Activated naive CD4-positive, alpha-beta T cell treated with anti-CD3 and anti-CD28 coated beads, Interleukin-2, amount 10 ng/mL, durations not matched to agents 7 days and 5 days (primary cell): ENCODE measurements at regions not wholly inside any gene's neighbourhood (a gene's known extent, or its start where the extent isn't known, plus 50 kb on each side); places are given as distances from the start of the nearest gene placed in this dataset.
"Not testable (repeated sequence)": the region's sequence is repeated elsewhere in the genome, so short reads cannot be mapped to it uniquely, and the experiment has no call there.

Experiments
- CTCF ChIA-PET: fragments of 350-600 bp; sonication (Branson Sonifier 250); formaldehyde crosslinking; loops from one replicate; lab custom pipeline; 2021; ENCODE audit warnings: antibody characterized with exemption; lab: Charles Lee
- DNase-seq: peaks from one replicate; pipeline ENCODE4 v3.0.0-alpha.2; 2020
- H3K27ac Mint-ChIP-seq: one replicate; pipeline ENCODE4 v1.8.0; 2021; ENCODE audit warnings: mild to moderate bottlenecking, moderate library complexity, mixed read lengths
- H3K27me3 Mint-ChIP-seq: one replicate; pipeline ENCODE4 v1.8.0; 2021; ENCODE audit warnings: mild to moderate bottlenecking, mixed read lengths
- H3K36me3 Mint-ChIP-seq: one replicate; pipeline ENCODE4 v1.8.0; 2021; ENCODE audit warnings: mixed read lengths
- H3K4me1 Mint-ChIP-seq: one replicate; pipeline ENCODE4 v1.8.0; 2021; ENCODE audit warnings: mixed read lengths
- H3K4me3 Mint-ChIP-seq: one replicate; pipeline ENCODE4 v1.8.0; 2021; ENCODE audit warnings: mild to moderate bottlenecking, moderate library complexity, mixed read lengths
- H3K9me3 Mint-ChIP-seq: one replicate; pipeline ENCODE4 v1.8.0; 2021; ENCODE audit warnings: mixed read lengths

GRCh38 chr2:87496036-87497006 lies 251.6 kb upstream of the PLGLB2 start:
- peak; percentile 36 for DNase-seq
- H3K4me3 Mint-ChIP-seq, H3K27me3 Mint-ChIP-seq, CTCF ChIA-PET, H3K9me3 Mint-ChIP-seq, H3K27ac Mint-ChIP-seq: not testable (repeated sequence)
- H3K4me1 Mint-ChIP-seq, result peaks cover 44% of the 10 kb centered on the region
- H3K36me3 Mint-ChIP-seq, result peaks cover 12% of the 10 kb centered on the region

DNA sequence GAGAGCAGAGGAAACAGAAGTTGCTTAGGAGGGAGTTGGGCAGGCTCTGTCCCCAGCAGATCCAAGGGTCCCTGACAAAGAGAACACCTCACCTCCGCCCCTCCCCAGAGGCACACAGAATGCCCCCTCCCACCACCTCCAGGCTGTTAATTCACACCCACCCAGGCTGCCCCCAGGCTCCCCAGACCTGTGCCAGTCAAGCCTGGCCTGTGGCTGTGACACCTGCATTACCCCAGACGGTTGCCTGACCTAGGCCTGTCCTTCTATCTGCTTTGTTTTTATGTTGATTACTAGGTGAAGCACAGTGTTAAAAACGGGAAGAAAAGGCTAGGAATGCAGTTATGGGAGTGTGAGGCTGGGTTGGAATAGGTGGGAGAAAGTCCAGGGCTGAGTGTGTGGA lies 250.8 kb upstream of the PLGLB2 start:
- H3K4me1 Mint-ChIP-seq, result peaks cover 40% of the 10 kb centered on the region
- H3K9me3 Mint-ChIP-seq, CTCF ChIA-PET, H3K27me3 Mint-ChIP-seq, H3K27ac Mint-ChIP-seq, H3K36me3 Mint-ChIP-seq, H3K4me3 Mint-ChIP-seq, DNase-seq: not testable (repeated sequence)

- H3K9me3 Mint-ChIP-seq, DNase-seq, H3K36me3 Mint-ChIP-seq, CTCF ChIA-PET, H3K4me3 Mint-ChIP-seq, H3K27me3 Mint-ChIP-seq: not testable (repeated sequence)
- H3K4me1 Mint-ChIP-seq, result peaks cover 37% of the 10 kb centered on the region
- peak overlapping the region; percentile 67 for H3K27ac Mint-ChIP-seq
Measured at GRCh38 chr2:87497700-87498099, 250.2 kb upstream of the PLGLB2 start.

GRCh38 chr2:87498169-87498853 lies 249.6 kb upstream of the PLGLB2 start:
- H3K4me3 Mint-ChIP-seq, CTCF ChIA-PET, H3K27me3 Mint-ChIP-seq, DNase-seq, H3K9me3 Mint-ChIP-seq, H3K36me3 Mint-ChIP-seq: not testable (repeated sequence)
- H3K4me1 Mint-ChIP-seq, result peaks cover 35% of the 10 kb centered on the region
- H3K27ac Mint-ChIP-seq, result peak overlapping the region; percentile 64

- Mint-ChIP-seq H3K27ac (peak overlapping the region; percentile 81), H3K4me1 (peaks cover 32% of the 10 kb centered on the region)
- H3K4me3 Mint-ChIP-seq, H3K27me3 Mint-ChIP-seq, H3K9me3 Mint-ChIP-seq, DNase-seq, CTCF ChIA-PET, H3K36me3 Mint-ChIP-seq: not testable (repeated sequence)
Measured at GRCh38 chr2:87498854-87499238, 249.0 kb upstream of the PLGLB2 start.

- not testable (repeated sequence) for H3K9me3 Mint-ChIP-seq, DNase-seq
Measured at GRCh38 chr2:87499860-87500259, 248.0 kb upstream of the PLGLB2 start.

DNA sequence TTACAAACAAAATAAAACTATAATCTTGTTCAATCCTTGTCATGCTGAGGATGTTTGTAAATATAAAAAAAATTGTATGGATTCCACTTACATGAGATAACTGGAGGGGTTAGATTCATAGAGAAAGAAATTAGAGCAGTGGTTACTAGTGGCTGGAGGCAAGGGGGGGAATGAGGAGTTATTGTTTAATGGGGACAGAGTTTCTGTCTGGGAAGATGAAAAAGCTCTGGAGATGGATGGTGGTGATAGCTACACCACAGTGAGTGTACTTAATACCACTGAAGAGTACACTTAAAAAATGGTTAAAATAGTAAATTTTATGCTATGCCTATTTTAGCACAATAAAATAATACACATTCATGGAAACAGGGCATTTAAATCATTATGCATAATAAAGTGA lies 247.5 kb upstream of the PLGLB2 start:
- H3K36me3 Mint-ChIP-seq, DNase-seq, H3K9me3 Mint-ChIP-seq, H3K27me3 Mint-ChIP-seq, CTCF ChIA-PET: not testable (repeated sequence)
- Mint-ChIP-seq H3K4me3 (peak overlapping the region; percentile 60), H3K4me1 (peaks cover 20% of the 10 kb centered on the region), H3K27ac (peak overlapping the region; percentile 94)

More at GRCh38 chr2:87499860-87500259, 248.0 kb upstream of the PLGLB2 start:
- Mint-ChIP-seq H3K4me1 (peaks cover 26% of the 10 kb centered on the region), H3K4me3 (peak overlapping the region; percentile 72), H3K27ac (peak overlapping the region; percentile 94)
- H3K27me3 Mint-ChIP-seq, H3K36me3 Mint-ChIP-seq, CTCF ChIA-PET: not testable (repeated sequence)

DNA sequence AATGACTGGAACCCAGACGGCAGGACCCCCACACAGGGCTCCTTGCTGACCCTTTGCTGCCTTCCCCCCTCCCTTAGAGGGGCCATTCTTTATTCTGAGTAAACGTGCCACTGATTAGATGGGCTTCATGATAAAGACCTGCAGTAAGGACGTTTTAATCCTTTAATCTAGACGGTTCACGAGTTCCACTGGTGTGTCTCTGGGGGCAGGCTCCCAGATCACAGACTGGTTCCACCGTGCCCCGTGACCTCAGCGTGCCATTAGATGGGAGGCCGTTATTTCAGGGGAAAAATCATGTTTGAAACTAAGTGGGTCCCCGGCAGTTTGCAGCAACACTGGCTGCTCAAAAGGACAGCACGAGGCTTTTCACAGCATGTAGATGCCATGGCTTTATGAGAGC lies 246.9 kb upstream of the PLGLB2 start:
- H3K4me1 Mint-ChIP-seq, result peaks cover 17% of the 10 kb centered on the region
- H3K36me3 Mint-ChIP-seq, DNase-seq, H3K27ac Mint-ChIP-seq, H3K27me3 Mint-ChIP-seq, CTCF ChIA-PET, H3K4me3 Mint-ChIP-seq, H3K9me3 Mint-ChIP-seq: not testable (repeated sequence)

GRCh38 chr2:87502948-87503347 lies 244.9 kb upstream of the PLGLB2 start:
- H3K9me3 Mint-ChIP-seq, CTCF ChIA-PET, DNase-seq, H3K36me3 Mint-ChIP-seq, H3K4me3 Mint-ChIP-seq, H3K27me3 Mint-ChIP-seq, H3K27ac Mint-ChIP-seq: not testable (repeated sequence)
- peaks cover 21% of the 10 kb centered on the region for H3K4me1 Mint-ChIP-seq

DNA sequence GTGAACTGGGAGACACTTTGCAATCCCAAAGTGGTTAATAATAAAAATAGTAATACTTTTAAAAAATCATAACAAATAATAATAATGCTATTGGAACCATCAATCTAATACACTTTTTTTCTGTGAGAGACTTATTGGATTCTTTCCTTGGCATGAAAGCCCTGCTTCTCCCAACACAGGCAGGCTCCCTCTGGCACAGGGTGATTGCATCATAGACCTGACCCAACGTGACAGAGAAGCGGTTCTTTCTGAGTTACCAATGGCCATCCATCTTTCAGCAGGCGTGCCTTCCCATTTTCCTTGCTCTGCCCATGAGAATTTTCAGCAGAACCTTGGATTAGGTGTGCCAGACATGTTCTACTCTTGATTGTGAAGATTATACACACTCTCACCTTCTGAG lies 242.6 kb upstream of the PLGLB2 start:
- H3K27ac Mint-ChIP-seq, H3K4me3 Mint-ChIP-seq, DNase-seq, H3K36me3 Mint-ChIP-seq, H3K9me3 Mint-ChIP-seq, H3K27me3 Mint-ChIP-seq, CTCF ChIA-PET: not testable (repeated sequence)
- H3K4me1 Mint-ChIP-seq, result peaks cover 25% of the 10 kb centered on the region

- H3K27ac Mint-ChIP-seq, H3K36me3 Mint-ChIP-seq, CTCF ChIA-PET, DNase-seq, H3K4me3 Mint-ChIP-seq, H3K9me3 Mint-ChIP-seq, H3K27me3 Mint-ChIP-seq: not testable (repeated sequence)
- H3K4me1 Mint-ChIP-seq, result peaks cover 23% of the 10 kb centered on the region
Measured at GRCh38 chr2:87505909-87506308, 242.0 kb upstream of the PLGLB2 start.

DNA sequence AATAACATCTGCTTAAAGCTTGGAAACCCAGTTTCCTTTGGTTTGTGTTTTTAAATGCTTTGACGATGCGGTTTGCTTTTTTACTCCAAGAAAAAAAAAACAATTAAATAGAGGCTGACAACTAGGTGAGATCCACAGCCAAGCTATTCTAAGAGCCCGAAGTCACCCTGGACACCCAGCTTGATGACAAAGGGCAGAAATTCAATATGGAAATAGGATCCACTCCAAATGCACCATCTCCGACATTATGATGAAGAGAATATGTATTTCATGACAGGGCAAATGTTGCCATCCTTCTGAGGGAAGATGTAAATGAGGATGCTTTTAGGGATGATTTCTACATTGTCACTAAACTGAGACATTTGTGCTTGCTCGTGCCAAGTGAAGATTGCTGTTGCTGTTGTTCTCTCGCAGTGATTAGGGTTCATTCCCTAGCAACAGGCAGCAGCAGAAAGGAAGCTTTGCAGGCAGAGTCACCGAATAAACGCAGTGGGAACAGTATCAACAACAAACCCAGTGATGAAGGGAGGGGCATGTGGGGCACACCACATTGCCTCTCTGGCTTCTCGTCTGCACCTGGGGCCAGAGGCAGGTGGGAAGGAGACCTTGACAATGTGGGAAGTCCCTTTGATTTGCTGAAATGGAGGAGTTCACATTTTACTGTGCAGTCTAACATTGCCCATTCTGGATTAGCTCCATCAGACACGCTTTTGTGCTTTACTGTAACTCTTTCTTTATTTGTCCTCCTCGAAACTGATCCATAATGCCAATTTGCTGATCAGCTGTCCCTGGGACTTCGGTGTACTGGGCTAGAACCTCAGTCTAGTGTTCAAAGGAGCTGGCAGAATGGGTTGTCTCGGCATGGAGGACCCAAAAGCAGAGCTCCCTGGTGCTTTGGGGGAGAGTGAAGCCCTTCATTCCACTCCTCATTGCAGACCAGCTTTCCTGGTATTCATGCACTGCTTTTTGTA lies 240.2 kb upstream of the PLGLB2 start:
- H3K27ac Mint-ChIP-seq, result peak overlapping the region; percentile 91
- CTCF ChIA-PET, H3K9me3 Mint-ChIP-seq, H3K27me3 Mint-ChIP-seq, H3K4me3 Mint-ChIP-seq, H3K36me3 Mint-ChIP-seq: not testable (repeated sequence)
- peaks cover 21% of the 10 kb centered on the region for H3K4me1 Mint-ChIP-seq
- DNase-seq, result peak; percentile 49

GRCh38 chr2:87511195-87511778 lies 236.6 kb upstream of the PLGLB2 start:
- DNase-seq, H3K4me3 Mint-ChIP-seq, H3K36me3 Mint-ChIP-seq, H3K27me3 Mint-ChIP-seq, H3K9me3 Mint-ChIP-seq, CTCF ChIA-PET: not testable (repeated sequence)
- Mint-ChIP-seq H3K4me1 (peaks cover 25% of the 10 kb centered on the region), H3K27ac (peak overlapping the region; percentile 94)
